PFSK-1 (cell line): ENCODE measurements at regions not wholly inside any gene's neighbourhood (a gene's known extent, or its start where the extent isn't known, plus 50 kb on each side); places are given as distances from the start of the nearest gene placed in this dataset.

Experiments used
- FOXP2 ChIP-seq: optimal IDR thresholded peaks from 2 replicates; pipeline ENCODE3; 2011; ENCODE audit warnings: borderline replicate concordance, control low read depth, inconsistent platforms; ENCODE audit not compliant: insufficient read depth; ENCODE audit errors: extremely low read length, extremely low read depth
- POLR2AphosphoS5 ChIP-seq: IDR thresholded peaks from 2 replicates; pipeline ENCODE4 v1.6.1; 2012; ENCODE audit warnings: low read depth, mild to moderate bottlenecking, control low read depth, low read length, moderate library complexity
- REST ChIP-seq, 2 experiments: IDR thresholded peaks; 2 replicates each; pipeline versions ENCODE4 v1.6.1 to v1.8.0; 2011 to 2012; ENCODE audit warnings: low read depth in 2 of 2, low read length in 2 of 2, control low read depth in 1 of 2, inconsistent platforms in 1 of 2, mild to moderate bottlenecking in 1 of 2, moderate library complexity in 1 of 2; ENCODE audit not compliant: insufficient read depth in 1 of 2
- SIN3A ChIP-seq: IDR thresholded peaks from 2 replicates; pipeline ENCODE4 v1.6.1; 2012; ENCODE audit warnings: mild to moderate bottlenecking, low read length, moderate library complexity, borderline replicate concordance; ENCODE audit not compliant: insufficient read depth
- TAF1 ChIP-seq: IDR thresholded peaks from 2 replicates; pipeline ENCODE4 v1.6.1; 2012; ENCODE audit warnings: low read length, control low read depth, borderline replicate concordance; ENCODE audit not compliant: insufficient read depth

- no peak for TF ChIP-seq REST (IDR thresholded peaks at IDR 0.05; ENCODE audit: insufficient read depth in 1 of 2, low read depth in 2 of 2, low read length in 2 of 2)
- TF ChIP-seq POLR2AphosphoS5 = no peak
- no peak for TF ChIP-seq SIN3A
- no peak for TF ChIP-seq TAF1
- no peak for TF ChIP-seq FOXP2
Measured at GRCh38 chr7:156445997-156446761, 194.4 kb upstream of the RNF32 start.

DNA sequence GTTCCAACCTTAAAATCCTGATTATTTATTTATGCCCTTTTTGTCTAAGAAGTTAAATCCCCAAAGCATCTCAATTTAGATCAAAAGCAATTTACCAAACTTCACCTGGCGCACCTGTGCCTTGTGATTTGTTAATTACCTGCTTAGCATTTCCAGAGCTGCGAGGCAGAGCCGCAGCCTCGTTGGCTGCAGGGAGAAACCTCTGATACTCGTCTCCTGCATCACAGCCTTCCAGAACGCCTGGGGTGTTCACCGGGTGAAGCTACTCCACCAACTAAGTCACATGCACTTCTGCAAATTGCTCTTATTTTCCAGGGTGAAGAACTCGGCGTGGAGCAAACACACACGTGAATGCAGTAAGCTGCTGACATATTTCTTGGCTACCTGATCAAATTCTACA, 198.1 kb upstream of the RNF32 start:
- TF ChIP-seq SIN3A = no peak

GRCh38 chr7:156440456-156440855, 200.1 kb upstream of the RNF32 start:
- TF ChIP-seq SIN3A (no peak), FOXP2 (no peak), TAF1 (no peak), REST (IDR thresholded peaks at IDR 0.05; ENCODE audit: insufficient read depth in 1 of 2, low read depth in 2 of 2, low read length in 2 of 2) (no peak), POLR2AphosphoS5 (no peak)

- TF ChIP-seq TAF1 = no peak
- TF ChIP-seq FOXP2 = no peak
- TF ChIP-seq POLR2AphosphoS5 = no peak
- TF ChIP-seq SIN3A = no peak
- no peak for TF ChIP-seq REST (IDR thresholded peaks at IDR 0.05; ENCODE audit: insufficient read depth in 1 of 2, low read depth in 2 of 2, low read length in 2 of 2)
Measured at GRCh38 chr7:156438011-156438410, 202.6 kb upstream of the RNF32 start.

DNA sequence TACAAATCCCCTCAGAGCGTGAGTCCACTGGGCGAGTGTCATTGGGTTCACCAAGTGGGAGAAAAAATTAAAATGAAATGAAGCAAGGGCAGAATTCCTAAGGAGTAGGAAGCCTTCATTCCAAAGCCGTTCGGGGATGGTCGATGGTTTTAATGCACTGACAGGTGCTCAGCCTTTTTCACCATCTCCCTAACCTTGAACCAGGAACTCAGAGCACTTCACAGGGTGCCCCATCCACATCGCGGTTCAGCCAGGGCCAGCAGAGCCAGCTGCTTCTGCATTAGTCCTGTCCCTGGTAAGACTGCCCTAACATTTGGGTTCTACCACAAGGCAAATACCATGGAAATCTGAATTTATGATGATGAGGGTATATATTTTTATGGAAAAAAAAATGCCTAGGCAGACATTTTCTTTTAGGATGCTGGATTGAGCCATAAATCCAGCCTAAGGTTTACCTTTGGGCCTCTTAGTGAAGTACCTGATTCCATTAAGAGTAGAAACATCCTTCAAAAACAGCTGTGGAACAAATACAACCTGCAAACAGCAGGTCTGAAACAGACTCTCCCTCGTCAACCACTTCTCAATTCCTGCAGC, 203.5 kb upstream of the RNF32 start:
- no peak for TF ChIP-seq POLR2AphosphoS5
- no peak for TF ChIP-seq FOXP2
- TF ChIP-seq REST (IDR thresholded peaks at IDR 0.05; ENCODE audit: insufficient read depth in 1 of 2, low read depth in 2 of 2, low read length in 2 of 2) = no peak
- no peak for TF ChIP-seq TAF1
- TF ChIP-seq SIN3A = no peak
